Mesenchymal stem cell (in vitro differentiated cells and primary cell): ENCODE measurements at regions not wholly inside any gene's neighbourhood (a gene's known extent, or its start where the extent isn't known, plus 50 kb on each side); places are given as distances from the start of the nearest gene placed in this dataset.

Experiments
- DNase-seq: peaks from one replicate; pipeline ENCODE4 v3.0.0-alpha.2; 2013
- H2AFZ ChIP-seq: one replicate; pipeline ENCODE4 v1.6.1; 2013; ENCODE audit warnings: low read depth, mild to moderate bottlenecking, control low read depth, inconsistent platforms, low read length, moderate library complexity
- H2AK5ac ChIP-seq: 2 replicates; pipeline ENCODE4 v1.6.1; 2013; ENCODE audit warnings: low read length, moderate library complexity, mild to moderate bottlenecking, inconsistent platforms; ENCODE audit not compliant: severe bottlenecking
- H2BK120ac ChIP-seq: one replicate; pipeline ENCODE4 v1.6.1; 2013; ENCODE audit warnings: low read depth, mild to moderate bottlenecking, inconsistent platforms, low read length, moderate library complexity
- H2BK12ac ChIP-seq, 2 experiments: one replicate each; pipeline ENCODE4 v1.6.1; 2013; ENCODE audit warnings: inconsistent platforms in 2 of 2, low read length in 2 of 2, mild to moderate bottlenecking in 2 of 2, moderate library complexity in 2 of 2, control low read depth in 1 of 2
- H2BK15ac ChIP-seq: one replicate; pipeline ENCODE4 v1.6.1; 2013; ENCODE audit warnings: mild to moderate bottlenecking, low read depth, inconsistent platforms; ENCODE audit not compliant: poor library complexity, severe bottlenecking
- H2BK5ac ChIP-seq: 2 replicates; pipeline ENCODE4 v1.6.1; 2013; ENCODE audit warnings: low read depth, mild to moderate bottlenecking, low read length, control low read depth, inconsistent platforms; ENCODE audit not compliant: poor library complexity, severe bottlenecking
- H3K14ac ChIP-seq, 2 experiments: one replicate each; pipeline ENCODE4 v1.6.1; 2013; ENCODE audit warnings: inconsistent platforms in 2 of 2, low read length in 2 of 2, control low read depth in 1 of 2, mild to moderate bottlenecking in 1 of 2, moderate library complexity in 1 of 2
- H3K18ac ChIP-seq, 2 experiments: one replicate each; pipeline ENCODE4 v1.6.1; 2013; ENCODE audit warnings: inconsistent platforms in 2 of 2, low read length in 2 of 2, control low read depth in 1 of 2, low read depth in 1 of 2, mild to moderate bottlenecking in 1 of 2
- H3K23ac ChIP-seq, 2 experiments: one replicate each; pipeline ENCODE4 v1.6.1; 2013; ENCODE audit warnings: inconsistent platforms in 2 of 2, low read length in 2 of 2, mild to moderate bottlenecking in 2 of 2, moderate library complexity in 2 of 2, control low read depth in 1 of 2
- H3K27ac ChIP-seq: 2 replicates; pipeline ENCODE4 v1.5.1; 2013; ENCODE audit warnings: mild to moderate bottlenecking, moderate library complexity, low read length, control low read depth, inconsistent platforms; ENCODE audit not compliant: poor library complexity, severe bottlenecking
- H3K27me3 ChIP-seq, 2 experiments: 2 replicates each; pipeline versions ENCODE4 v1.6.1 to v1.7.0; 2013; ENCODE audit warnings: low read length in 2 of 2, mild to moderate bottlenecking in 2 of 2, moderate library complexity in 2 of 2, control low read depth in 1 of 2, inconsistent platforms in 1 of 2; ENCODE audit not compliant: control insufficient read depth in 1 of 2, insufficient read depth in 1 of 2
- H3K36me3 ChIP-seq, 2 experiments: 2 replicates each; pipeline versions ENCODE4 v1.6.1 to v1.7.0; 2013; ENCODE audit warnings: low read length in 2 of 2, control low read depth in 1 of 2, inconsistent platforms in 1 of 2, low read depth in 1 of 2, mild to moderate bottlenecking in 1 of 2; ENCODE audit not compliant: insufficient read depth in 2 of 2, control insufficient read depth in 1 of 2
- H3K4ac ChIP-seq, 2 experiments: one replicate each; pipeline ENCODE4 v1.6.1; 2013; ENCODE audit warnings: inconsistent platforms in 2 of 2, low read length in 2 of 2, mild to moderate bottlenecking in 2 of 2, moderate library complexity in 2 of 2, control low read depth in 1 of 2, low read depth in 1 of 2
- H3K4me1 ChIP-seq: 2 replicates; pipeline ENCODE4 v1.6.1; 2013; ENCODE audit warnings: low read depth, low read length, control low read depth; ENCODE audit not compliant: control insufficient read depth, insufficient read depth
- H3K4me2 ChIP-seq: 2 replicates; pipeline ENCODE4 v1.6.1; 2013; ENCODE audit warnings: low read length, mild to moderate bottlenecking, inconsistent platforms; ENCODE audit not compliant: poor library complexity, severe bottlenecking
- H3K4me3 ChIP-seq, 2 experiments: 2 replicates each; pipeline versions ENCODE4 v1.5.1 to v1.7.0; 2013; ENCODE audit warnings: low read length in 2 of 2, mild to moderate bottlenecking in 2 of 2, control low read depth in 1 of 2, low read depth in 1 of 2; ENCODE audit not compliant: insufficient read depth in 1 of 2
- H3K79me1 ChIP-seq: replicated peaks from 2 replicates; pipeline ENCODE4 v1.6.1; 2013; ENCODE audit warnings: mild to moderate bottlenecking, control low read depth, low read length, inconsistent platforms; ENCODE audit not compliant: poor library complexity, severe bottlenecking
- H3K9ac ChIP-seq: 2 replicates; pipeline ENCODE4 v1.7.0; 2013; ENCODE audit warnings: mild to moderate bottlenecking, low read length, moderate library complexity
- H3K9me3 ChIP-seq: 2 replicates; pipeline ENCODE4 v1.7.0; 2013; ENCODE audit warnings: mild to moderate bottlenecking, low read length; ENCODE audit not compliant: control insufficient read depth
- H4K8ac ChIP-seq: one replicate; pipeline ENCODE4 v1.6.1; 2013; ENCODE audit warnings: inconsistent platforms, mild to moderate bottlenecking, low read length, moderate library complexity
- H4K91ac ChIP-seq: one replicate; pipeline ENCODE4 v1.6.1; 2013; ENCODE audit warnings: mild to moderate bottlenecking, low read length, inconsistent platforms
- WGBS: methylation state at CpG from one replicate; pipeline ENCODE4 v1.1.7; 2013; ENCODE audit warnings: mixed read lengths; 5-methylcytosine and 5-hydroxymethylcytosine counted together

DNA sequence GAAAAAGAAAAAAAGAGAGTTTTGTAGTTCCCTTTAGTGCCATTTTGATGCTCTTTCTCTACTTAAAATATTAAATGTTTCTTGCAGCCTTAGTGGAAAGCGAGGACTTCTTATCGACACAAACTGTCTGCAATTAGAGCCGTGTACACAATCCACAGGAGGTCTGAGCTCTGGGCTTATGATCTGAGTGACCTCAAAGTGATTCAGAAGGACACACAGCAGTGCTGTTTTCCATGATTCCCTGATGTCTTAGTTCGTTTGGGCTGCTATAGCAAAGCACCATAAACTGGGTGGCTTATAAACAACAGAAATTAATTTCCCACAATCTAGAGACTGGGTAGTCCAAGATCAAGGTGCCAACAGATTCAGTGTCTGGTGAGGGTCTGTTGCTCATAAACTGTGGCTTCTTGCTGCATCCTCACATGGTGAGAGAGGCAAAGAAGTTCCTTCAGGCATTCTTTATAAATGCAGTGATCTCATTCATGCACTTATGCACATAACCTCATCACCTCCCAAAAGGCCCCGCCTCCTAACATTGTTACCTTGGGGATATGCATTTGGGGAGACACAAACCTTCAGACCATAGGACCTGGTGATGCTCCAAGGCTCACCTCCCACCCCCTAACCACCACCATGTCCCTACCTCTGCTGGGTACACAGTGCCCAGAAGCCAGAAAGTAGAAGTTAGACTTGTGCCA lies 204.5 kb upstream of the GHITM start:
- no peak overlapping the region for H2AFZ ChIP-seq
- H3K4ac ChIP-seq, result no peak overlapping the region
- H2BK120ac ChIP-seq, result no peak overlapping the region
- H3K4me1 ChIP-seq, result no peaks in the 10 kb centered on the region
- H3K79me1 ChIP-seq, result no peaks in the 10 kb centered on the region
- no peak overlapping the region for H4K91ac ChIP-seq
- no peak overlapping the region for H4K8ac ChIP-seq
- no peak overlapping the region for H3K4me2 ChIP-seq
- no peak overlapping the region for H3K9ac ChIP-seq
- no peaks in the 10 kb centered on the region for H3K9me3 ChIP-seq
- no peak overlapping the region for H2BK15ac ChIP-seq
- no peaks in the 10 kb centered on the region for H3K36me3 ChIP-seq
- no peaks in the 10 kb centered on the region for H3K27me3 ChIP-seq
- H3K18ac ChIP-seq, result no peak overlapping the region
- 82% methylated on average over 4 of the region's 5 CpGs for WGBS
- no peak overlapping the region for H2BK5ac ChIP-seq
- no peak overlapping the region for H3K14ac ChIP-seq
- no peak overlapping the region for H2AK5ac ChIP-seq
- no peak for DNase-seq
- no peak overlapping the region for H3K23ac ChIP-seq
- no peak overlapping the region for H3K4me3 ChIP-seq
- no peak overlapping the region for H2BK12ac ChIP-seq
- H3K27ac ChIP-seq, result no peak overlapping the region

DNA sequence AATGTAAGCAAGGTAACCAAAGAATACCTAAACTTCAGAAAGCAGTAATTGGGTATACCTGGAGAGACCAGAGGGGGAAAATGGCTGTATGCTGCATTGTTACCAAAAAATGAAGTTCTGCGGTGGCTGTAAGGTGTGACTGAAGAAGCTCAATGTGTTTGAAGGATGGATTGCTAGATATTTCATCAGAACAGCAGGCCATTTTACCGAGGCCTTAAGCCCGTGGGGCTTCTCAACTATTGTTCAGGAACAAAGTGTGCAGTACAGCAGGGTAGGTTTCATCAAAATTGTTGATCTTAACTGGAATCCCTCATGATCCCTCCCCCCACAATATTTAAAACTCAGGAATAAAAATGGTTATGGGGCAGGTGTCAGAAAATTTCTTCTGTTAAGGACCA lies 204.0 kb upstream of the GHITM start:
- Histone ChIP-seq H3K14ac (no peak overlapping the region), H3K36me3 (no peaks in the 10 kb centered on the region), H3K79me1 (no peaks in the 10 kb centered on the region), H2BK12ac (no peak overlapping the region), H2AFZ (no peak overlapping the region), H3K27ac (no peak overlapping the region), H3K4me2 (no peak overlapping the region), H3K9ac (no peak overlapping the region), H2BK120ac (no peak overlapping the region), H4K8ac (no peak overlapping the region), H3K27me3 (no peaks in the 10 kb centered on the region), H3K4ac (no peak overlapping the region), H3K18ac (no peak overlapping the region), H4K91ac (no peak overlapping the region), H3K4me1 (no peaks in the 10 kb centered on the region), H3K4me3 (no peak overlapping the region), H2AK5ac (no peak overlapping the region), H2BK5ac (no peak overlapping the region), H2BK15ac (no peak overlapping the region), H3K9me3 (no peaks in the 10 kb centered on the region), H3K23ac (no peak overlapping the region)
- WGBS, result 96% methylated on average over 1 of the region's 3 CpGs
- no peak for DNase-seq

DNA sequence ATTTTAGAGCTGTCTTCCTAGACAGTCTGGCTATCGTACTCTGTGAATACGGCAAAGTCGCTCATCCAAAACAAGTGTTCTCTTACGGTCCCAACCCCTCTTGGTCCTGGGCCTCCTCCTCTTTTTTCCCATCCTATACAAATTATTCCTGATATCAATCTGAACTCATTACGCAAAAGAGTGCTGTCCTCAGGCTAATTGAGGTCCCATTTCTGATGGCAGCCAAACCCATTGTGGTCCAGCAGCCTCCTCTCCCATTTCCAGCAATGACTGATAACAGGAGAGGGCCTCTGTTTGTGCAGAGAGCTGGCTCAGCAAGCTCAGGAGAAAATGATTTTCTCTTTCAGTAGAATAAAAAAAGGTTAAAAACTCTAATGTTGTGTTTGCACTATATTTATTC lies 203.4 kb upstream of the GHITM start:
- Histone ChIP-seq H3K27me3 (no peaks in the 10 kb centered on the region), H2AFZ (no peak overlapping the region), H2BK12ac (no peak overlapping the region), H2BK5ac (no peak overlapping the region), H3K23ac (no peak overlapping the region), H3K4me1 (no peaks in the 10 kb centered on the region), H3K9me3 (no peaks in the 10 kb centered on the region), H4K91ac (no peak overlapping the region), H2AK5ac (no peak overlapping the region), H3K18ac (no peak overlapping the region), H3K4me2 (no peak overlapping the region), H3K36me3 (no peaks in the 10 kb centered on the region), H2BK120ac (no peak overlapping the region), H3K4ac (no peak overlapping the region), H3K4me3 (no peak overlapping the region), H3K9ac (no peak overlapping the region), H3K27ac (no peak overlapping the region), H3K14ac (no peak overlapping the region), H4K8ac (no peak overlapping the region), H2BK15ac (no peak overlapping the region), H3K79me1 (no peaks in the 10 kb centered on the region)
- 90% methylated on average over 5 of the region's 5 CpGs for WGBS
- DNase-seq, result no peak

DNA sequence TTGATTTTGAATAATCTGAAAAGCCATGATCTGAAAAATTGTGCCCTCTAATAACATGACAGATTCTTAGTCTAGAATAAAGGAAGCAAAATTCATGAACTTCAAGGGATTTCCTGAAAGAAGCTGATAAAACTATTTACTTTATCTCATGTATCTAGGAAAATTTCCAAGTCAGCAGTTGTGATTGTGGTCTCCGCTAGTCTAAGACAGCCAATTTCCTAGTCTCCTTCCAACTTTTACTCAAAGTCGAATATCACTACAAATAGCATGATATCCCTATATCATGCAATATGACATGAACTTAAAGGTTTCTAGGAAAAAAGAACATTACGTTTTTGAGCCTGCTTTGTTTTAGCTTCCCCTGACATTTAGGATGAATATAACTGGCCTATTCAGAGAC lies 202.1 kb upstream of the GHITM start:
- no peak overlapping the region for H4K91ac ChIP-seq
- H4K8ac ChIP-seq, result no peak overlapping the region
- H3K4ac ChIP-seq, result no peak overlapping the region
- no peak overlapping the region for H3K18ac ChIP-seq
- no peak overlapping the region for H2BK5ac ChIP-seq
- no peak overlapping the region for H2BK12ac ChIP-seq
- no peak overlapping the region for H3K4me3 ChIP-seq
- no peak overlapping the region for H3K23ac ChIP-seq
- no peaks in the 10 kb centered on the region for H3K4me1 ChIP-seq
- 87% methylated on average over 3 of the region's 3 CpGs for WGBS
- H3K27me3 ChIP-seq, result no peaks in the 10 kb centered on the region
- no peak overlapping the region for H3K27ac ChIP-seq
- no peak overlapping the region for H3K4me2 ChIP-seq
- no peak overlapping the region for H2BK120ac ChIP-seq
- no peak overlapping the region for H2BK15ac ChIP-seq
- no peak for DNase-seq
- H3K9ac ChIP-seq, result no peak overlapping the region
- H2AK5ac ChIP-seq, result no peak overlapping the region
- no peak overlapping the region for H3K14ac ChIP-seq
- H2AFZ ChIP-seq, result no peak overlapping the region
- H3K9me3 ChIP-seq, result no peaks in the 10 kb centered on the region
- H3K36me3 ChIP-seq, result no peaks in the 10 kb centered on the region
- no peaks in the 10 kb centered on the region for H3K79me1 ChIP-seq
